DND-41 (cell line): ENCODE measurements at regions not wholly inside any gene's neighbourhood (a gene's known extent, or its start where the extent isn't known, plus 50 kb on each side); places are given as distances from the start of the nearest gene placed in this dataset.

Experiments
- ATAC-seq: fragments of 200-7000 bp; cut with Tn5 transposase; 3 replicates; pipeline ENCODE4 v1.9.1; 2021; ENCODE audit warnings: low read depth; ENCODE audit not compliant: insufficient read depth
- DNase-seq: peaks from one replicate; pipeline ENCODE4 v3.0.0-alpha.2; 2020
- H2AFZ ChIP-seq: 2 replicates; pipeline ENCODE4 v1.6.0; 2012; ENCODE audit warnings: low read depth, low read length
- H3K27ac ChIP-seq: 2 replicates; pipeline ENCODE4 v1.5.1; 2012; ENCODE audit warnings: low read length, inconsistent platforms
- H3K27me3 ChIP-seq: fragments of 200-600 bp; sonication (generic); 2 replicates; pipeline ENCODE4 v1.6.0; 2012; ENCODE audit warnings: low read length, mild to moderate bottlenecking, inconsistent platforms; ENCODE audit not compliant: insufficient read depth, poor library complexity
- H3K36me3 ChIP-seq: 2 replicates; pipeline ENCODE4 v1.5.1; 2012; ENCODE audit warnings: low read length, inconsistent platforms; ENCODE audit not compliant: insufficient read depth
- H3K4me1 ChIP-seq: 2 replicates; pipeline ENCODE4 v1.5.1; 2012; ENCODE audit warnings: mild to moderate bottlenecking, low read length; ENCODE audit not compliant: insufficient read depth
- H3K4me2 ChIP-seq: 2 replicates; pipeline ENCODE4 v1.6.0; 2012; ENCODE audit warnings: mild to moderate bottlenecking, moderate library complexity, low read length, inconsistent platforms; ENCODE audit not compliant: insufficient read depth
- H3K4me3 ChIP-seq, 2 experiments: fragments of 200-600 bp in 1 of 2; shearing (Covaris generic) in 1 of 2; 2 replicates each; pipeline ENCODE4 v1.5.1; 2012 to 2016; ENCODE audit warnings: inconsistent platforms in 2 of 2, low read length in 2 of 2, mild to moderate bottlenecking in 2 of 2, low read depth in 1 of 2, moderate library complexity in 1 of 2
- H3K79me2 ChIP-seq: 2 replicates; pipeline ENCODE4 v1.6.0; 2012; ENCODE audit warnings: low read length, inconsistent platforms; ENCODE audit not compliant: insufficient read depth
- H3K9ac ChIP-seq: 2 replicates; pipeline ENCODE4 v1.6.0; 2012; ENCODE audit warnings: low read depth, mild to moderate bottlenecking, inconsistent platforms, low read length, moderate library complexity
- H3K9me3 ChIP-seq: 2 replicates; pipeline ENCODE4 v1.5.1; 2012; ENCODE audit warnings: low read length, moderate library complexity, mild to moderate bottlenecking, inconsistent platforms; ENCODE audit not compliant: insufficient read depth, severe bottlenecking
- H4K20me1 ChIP-seq: 2 replicates; pipeline ENCODE4 v1.6.0; 2012; ENCODE audit warnings: low read length; ENCODE audit not compliant: insufficient read depth
- EZH2 ChIP-seq: IDR thresholded peaks from 3 replicates; pipeline ENCODE4 v1.6.1; 2012; ENCODE audit warnings: borderline replicate concordance, low read depth, mild to moderate bottlenecking, moderate library complexity, low read length, inconsistent platforms; ENCODE audit not compliant: severe bottlenecking
- TF ChIP-seq, protein P1 (sequence below): IDR thresholded peaks from 2 replicates; pipeline ENCODE4 v1.5.1; 2012; ENCODE audit warnings: borderline replicate concordance, low read length, moderate library complexity, mild to moderate bottlenecking; ENCODE audit not compliant: poor library complexity, severe bottlenecking; ENCODE audit errors: extremely low read depth

DNA sequence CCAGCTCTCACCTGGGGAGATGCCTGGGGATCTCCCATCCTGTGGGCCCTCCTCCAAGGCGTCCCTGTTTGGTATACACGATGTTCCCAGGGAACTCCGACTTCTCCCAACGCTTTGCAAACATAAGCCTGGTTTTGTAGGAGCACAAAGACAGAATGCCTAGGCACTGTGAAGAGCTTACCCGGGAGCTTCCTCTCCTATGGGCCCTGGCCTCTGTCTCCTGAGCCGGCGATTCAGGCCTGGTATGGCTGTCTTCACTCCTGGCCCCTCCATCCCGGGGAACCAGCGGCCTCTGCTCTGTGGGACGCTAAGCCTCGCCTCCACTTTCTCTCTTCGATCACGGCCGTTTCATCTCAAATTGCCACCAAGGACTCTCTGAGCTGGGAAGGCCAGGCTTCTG lies 59.6 kb upstream of the ACTRT2 start:
- H3K4me1 ChIP-seq: no peaks in the 10 kb centered on the region
- no peaks in the 10 kb centered on the region for H3K27me3 ChIP-seq
- no peaks in the 10 kb centered on the region for H3K79me2 ChIP-seq
- DNase-seq (no peak), ATAC-seq (no peak)
- H3K4me3 ChIP-seq: no peak overlapping the region
- H3K27ac ChIP-seq: no peak overlapping the region
- H3K36me3 ChIP-seq: no peaks in the 10 kb centered on the region
- H2AFZ ChIP-seq: no peak overlapping the region
- peaks cover 5% of the 10 kb centered on the region for H3K9me3 ChIP-seq
- H4K20me1 ChIP-seq: no peaks in the 10 kb centered on the region
- no peak overlapping the region for H3K9ac ChIP-seq
- TF ChIP-seq, protein P1, sequence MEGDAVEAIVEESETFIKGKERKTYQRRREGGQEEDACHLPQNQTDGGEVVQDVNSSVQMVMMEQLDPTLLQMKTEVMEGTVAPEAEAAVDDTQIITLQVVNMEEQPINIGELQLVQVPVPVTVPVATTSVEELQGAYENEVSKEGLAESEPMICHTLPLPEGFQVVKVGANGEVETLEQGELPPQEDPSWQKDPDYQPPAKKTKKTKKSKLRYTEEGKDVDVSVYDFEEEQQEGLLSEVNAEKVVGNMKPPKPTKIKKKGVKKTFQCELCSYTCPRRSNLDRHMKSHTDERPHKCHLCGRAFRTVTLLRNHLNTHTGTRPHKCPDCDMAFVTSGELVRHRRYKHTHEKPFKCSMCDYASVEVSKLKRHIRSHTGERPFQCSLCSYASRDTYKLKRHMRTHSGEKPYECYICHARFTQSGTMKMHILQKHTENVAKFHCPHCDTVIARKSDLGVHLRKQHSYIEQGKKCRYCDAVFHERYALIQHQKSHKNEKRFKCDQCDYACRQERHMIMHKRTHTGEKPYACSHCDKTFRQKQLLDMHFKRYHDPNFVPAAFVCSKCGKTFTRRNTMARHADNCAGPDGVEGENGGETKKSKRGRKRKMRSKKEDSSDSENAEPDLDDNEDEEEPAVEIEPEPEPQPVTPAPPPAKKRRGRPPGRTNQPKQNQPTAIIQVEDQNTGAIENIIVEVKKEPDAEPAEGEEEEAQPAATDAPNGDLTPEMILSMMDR: no peak
- no peak for TF ChIP-seq EZH2
- no peak overlapping the region for H3K4me2 ChIP-seq

DNA sequence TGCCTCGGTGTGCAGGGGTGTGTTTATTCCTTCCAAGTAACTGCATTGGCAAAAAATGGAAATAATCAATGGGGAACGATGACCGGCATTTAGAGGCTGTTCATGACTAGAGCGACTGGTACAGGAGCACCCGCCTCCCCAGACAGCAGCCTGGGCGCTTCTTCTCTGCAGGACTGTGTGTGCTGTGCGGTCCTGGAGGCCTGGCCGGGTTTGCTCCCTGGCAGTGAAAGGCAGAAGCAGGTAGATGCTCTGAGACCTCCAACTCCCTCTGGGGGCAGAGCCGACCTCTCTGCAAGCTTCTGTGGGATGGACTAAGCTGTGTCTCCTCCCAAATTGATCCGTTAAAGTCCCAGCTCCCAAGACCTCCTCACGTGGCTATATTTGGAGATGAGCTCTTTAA lies 59.2 kb upstream of the ACTRT2 start:
- TF ChIP-seq, protein P1: no peak
- TF ChIP-seq EZH2: no peak
- Histone ChIP-seq H2AFZ (no peak overlapping the region), H3K9ac (no peak overlapping the region), H3K27ac (no peak overlapping the region), H3K27me3 (no peaks in the 10 kb centered on the region), H3K4me1 (no peaks in the 10 kb centered on the region), H4K20me1 (no peaks in the 10 kb centered on the region), H3K9me3 (peaks cover 5% of the 10 kb centered on the region), H3K4me3 (no peak overlapping the region), H3K79me2 (no peaks in the 10 kb centered on the region), H3K36me3 (no peaks in the 10 kb centered on the region), H3K4me2 (no peak overlapping the region)
- DNase-seq (no peak), ATAC-seq (no peak)

DNA sequence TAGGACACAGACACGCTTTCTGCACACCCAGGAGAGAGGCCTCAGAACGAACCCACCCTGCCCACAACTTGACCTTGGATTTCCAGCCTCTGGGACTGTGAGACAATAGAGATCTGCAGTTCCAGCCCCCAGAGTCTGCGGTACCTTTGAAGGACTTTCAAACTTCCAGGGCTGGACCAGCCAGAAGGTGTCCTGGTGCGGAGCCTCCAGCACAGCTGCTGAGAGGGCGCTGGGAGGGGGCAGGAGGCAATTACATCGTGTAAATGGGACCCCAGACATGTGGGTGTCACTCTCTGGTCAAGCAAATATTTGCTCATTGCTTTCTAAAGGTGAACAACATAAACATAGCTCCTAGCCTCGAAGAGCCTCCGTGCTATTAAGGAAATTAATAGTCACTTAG lies 58.7 kb upstream of the ACTRT2 start:
- no peaks in the 10 kb centered on the region for H3K27me3 ChIP-seq
- no peak overlapping the region for H3K27ac ChIP-seq
- no peak overlapping the region for H3K9ac ChIP-seq
- H3K4me3 ChIP-seq: no peak overlapping the region
- H4K20me1 ChIP-seq: no peaks in the 10 kb centered on the region
- peaks cover 3% of the 10 kb centered on the region for H3K9me3 ChIP-seq
- H3K4me1 ChIP-seq: no peaks in the 10 kb centered on the region
- H3K4me2 ChIP-seq: no peak overlapping the region
- no peak for TF ChIP-seq EZH2
- TF ChIP-seq, protein P1: no peak
- H3K36me3 ChIP-seq: no peaks in the 10 kb centered on the region
- H2AFZ ChIP-seq: no peak overlapping the region
- ATAC-seq: no peak
- DNase-seq: no peak
- H3K79me2 ChIP-seq: no peaks in the 10 kb centered on the region

DNA sequence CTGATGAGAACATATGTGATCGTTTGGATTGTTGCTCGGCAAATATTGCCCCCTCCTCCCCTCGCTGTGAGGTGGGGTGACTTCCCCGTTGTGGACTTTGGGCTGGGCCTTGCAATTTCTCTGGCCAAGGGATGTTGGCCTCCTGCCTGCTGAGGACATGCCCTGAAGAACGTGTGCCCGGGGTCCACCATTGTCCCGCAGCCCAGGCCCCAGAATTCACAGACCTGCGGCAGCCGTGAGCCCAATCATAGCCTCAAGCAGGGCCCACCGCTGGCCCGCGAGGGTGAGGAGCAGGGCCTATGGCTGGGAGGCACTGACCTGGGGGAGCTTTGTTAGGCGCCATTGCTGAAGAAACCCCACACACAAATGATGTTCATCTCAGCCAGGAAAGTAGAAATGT lies 58.3 kb upstream of the ACTRT2 start:
- no peaks in the 10 kb centered on the region for H3K9me3 ChIP-seq
- DNase-seq (no peak), ATAC-seq (no peak)
- H4K20me1 ChIP-seq: no peaks in the 10 kb centered on the region
- H3K4me2 ChIP-seq: no peak overlapping the region
- no peak overlapping the region for H3K9ac ChIP-seq
- H3K79me2 ChIP-seq: no peaks in the 10 kb centered on the region
- H3K27ac ChIP-seq: no peak overlapping the region
- H3K4me3 ChIP-seq: no peak overlapping the region
- H2AFZ ChIP-seq: no peak overlapping the region
- H3K36me3 ChIP-seq: no peaks in the 10 kb centered on the region
- H3K4me1 ChIP-seq: no peaks in the 10 kb centered on the region
- no peaks in the 10 kb centered on the region for H3K27me3 ChIP-seq
- no peak for TF ChIP-seq EZH2
- TF ChIP-seq, protein P1: no peak
